ENCODE measurements at regions not wholly inside any gene's neighbourhood (a gene's known extent, or its start where the extent isn't known, plus 50 kb on each side); places are given as distances from the start of the nearest gene placed in this dataset.

- DNase-seq: no peak
- intact Hi-C loops (cut with DNase I): no loop called here
- no peak for ATAC-seq (ENCODE audit: low FRiP score)
- no peaks in the 10 kb centered on the region for H3K36me3 ChIP-seq (ENCODE audit: control insufficient read depth in 1 of 2, insufficient read depth in 2 of 2, low read length in 1 of 2)
- H3K4me1 ChIP-seq (ENCODE audit: control insufficient read depth in 1 of 2, insufficient read depth in 2 of 2, low read length in 2 of 2): no peaks in the 10 kb centered on the region
- H3K27me3 ChIP-seq (ENCODE audit: control insufficient read depth in 1 of 2, insufficient read depth in 2 of 2, low read length in 1 of 2): no peaks in the 10 kb centered on the region
- H3K9me3 ChIP-seq (ENCODE audit: control insufficient read depth, low read length): no peaks in the 10 kb centered on the region
- 93 to 94% methylated on average over 2 of the region's 2 CpGs for WGBS, 2 donors
- H3K27ac ChIP-seq (ENCODE audit: low read depth in 1 of 2, low read length in 2 of 2): no peak overlapping the region
- no peak overlapping the region for H3K4me3 ChIP-seq (ENCODE audit: low read length in 2 of 2)
Observed at GRCh38 chr13:104799152-104799551, 1732.9 kb upstream of the SLC10A2 start.

- WGBS, 2 donors: 22 to 24% methylated on average over 1 of the region's 1 CpG
- Histone ChIP-seq H3K27ac (ENCODE audit: low read depth in 1 of 2, low read length in 2 of 2) (no peak overlapping the region), H3K27me3 (ENCODE audit: control insufficient read depth in 1 of 2, insufficient read depth in 2 of 2, low read length in 1 of 2) (no peaks in the 10 kb centered on the region), H3K4me1 (ENCODE audit: control insufficient read depth in 1 of 2, insufficient read depth in 2 of 2, low read length in 2 of 2) (no peaks in the 10 kb centered on the region), H3K36me3 (ENCODE audit: control insufficient read depth in 1 of 2, insufficient read depth in 2 of 2, low read length in 1 of 2) (no peaks in the 10 kb centered on the region), H3K4me3 (ENCODE audit: low read length in 2 of 2) (no peak overlapping the region), H3K9me3 (ENCODE audit: control insufficient read depth, low read length) (no peaks in the 10 kb centered on the region)
- intact Hi-C loops (cut with DNase I): no loop called here
- ATAC-seq (ENCODE audit: low FRiP score) (no peak), DNase-seq (no peak)
Observed at GRCh38 chr13:104798486-104798885, 1732.3 kb upstream of the SLC10A2 start.

GRCh38 chr13:104796581-104796980 is 1730.4 kb upstream of the SLC10A2 start:
- no peak for DNase-seq
- Histone ChIP-seq H3K36me3 (ENCODE audit: control insufficient read depth in 1 of 2, insufficient read depth in 2 of 2, low read length in 1 of 2) (no peaks in the 10 kb centered on the region), H3K27ac (ENCODE audit: low read depth in 1 of 2, low read length in 2 of 2) (no peak overlapping the region), H3K4me3 (ENCODE audit: low read length in 2 of 2) (no peak overlapping the region), H3K4me1 (ENCODE audit: control insufficient read depth in 1 of 2, insufficient read depth in 2 of 2, low read length in 2 of 2) (no peaks in the 10 kb centered on the region), H3K9me3 (ENCODE audit: control insufficient read depth, low read length) (no peaks in the 10 kb centered on the region), H3K27me3 (ENCODE audit: control insufficient read depth in 1 of 2, insufficient read depth in 2 of 2, low read length in 1 of 2) (no peaks in the 10 kb centered on the region)
- WGBS, 2 donors: 76 to 82% methylated on average over 2 of the region's 2 CpGs
- intact Hi-C loops (cut with DNase I): no loop called here
- no peak for ATAC-seq (ENCODE audit: low FRiP score)

GRCh38 chr13:104785952-104786351 is 1719.7 kb upstream of the SLC10A2 start:
- intact Hi-C loops (cut with DNase I): no loop called here
- Histone ChIP-seq H3K9me3 (ENCODE audit: control insufficient read depth, low read length) (no peaks in the 10 kb centered on the region), H3K4me3 (ENCODE audit: low read length in 2 of 2) (no peak overlapping the region), H3K27me3 (ENCODE audit: control insufficient read depth in 1 of 2, insufficient read depth in 2 of 2, low read length in 1 of 2) (no peaks in the 10 kb centered on the region), H3K36me3 (ENCODE audit: control insufficient read depth in 1 of 2, insufficient read depth in 2 of 2, low read length in 1 of 2) (no peaks in the 10 kb centered on the region), H3K4me1 (ENCODE audit: control insufficient read depth in 1 of 2, insufficient read depth in 2 of 2, low read length in 2 of 2) (no peaks in the 10 kb centered on the region), H3K27ac (ENCODE audit: low read depth in 1 of 2, low read length in 2 of 2) (no peak overlapping the region)
- 49 to 59% methylated on average over 5 of the region's 5 CpGs for WGBS, 2 donors
- DNase-seq (no peak), ATAC-seq (ENCODE audit: low FRiP score) (no peak)

- ATAC-seq (ENCODE audit: low FRiP score) (no peak), DNase-seq (no peak)
- Histone ChIP-seq H3K9me3 (ENCODE audit: control insufficient read depth, low read length) (no peaks in the 10 kb centered on the region), H3K27me3 (ENCODE audit: control insufficient read depth in 1 of 2, insufficient read depth in 2 of 2, low read length in 1 of 2) (no peaks in the 10 kb centered on the region), H3K4me3 (ENCODE audit: low read length in 2 of 2) (no peak overlapping the region), H3K4me1 (ENCODE audit: control insufficient read depth in 1 of 2, insufficient read depth in 2 of 2, low read length in 2 of 2) (no peaks in the 10 kb centered on the region), H3K27ac (ENCODE audit: low read depth in 1 of 2, low read length in 2 of 2) (no peak overlapping the region), H3K36me3 (ENCODE audit: control insufficient read depth in 1 of 2, insufficient read depth in 2 of 2, low read length in 1 of 2) (no peaks in the 10 kb centered on the region)
- intact Hi-C loops (cut with DNase I): no loop called here
Observed at GRCh38 chr13:104784891-104785290, 1718.7 kb upstream of the SLC10A2 start.

GRCh38 chr13:104782741-104783140 is 1716.5 kb upstream of the SLC10A2 start:
- ATAC-seq (ENCODE audit: low FRiP score) (no peak), DNase-seq (no peak)
- Histone ChIP-seq H3K4me1 (ENCODE audit: control insufficient read depth in 1 of 2, insufficient read depth in 2 of 2, low read length in 2 of 2) (no peaks in the 10 kb centered on the region), H3K4me3 (ENCODE audit: low read length in 2 of 2) (no peak overlapping the region), H3K36me3 (ENCODE audit: control insufficient read depth in 1 of 2, insufficient read depth in 2 of 2, low read length in 1 of 2) (no peaks in the 10 kb centered on the region), H3K27ac (ENCODE audit: low read depth in 1 of 2, low read length in 2 of 2) (no peak overlapping the region), H3K9me3 (ENCODE audit: control insufficient read depth, low read length) (no peaks in the 10 kb centered on the region), H3K27me3 (ENCODE audit: control insufficient read depth in 1 of 2, insufficient read depth in 2 of 2, low read length in 1 of 2) (no peaks in the 10 kb centered on the region)
- intact Hi-C loops (cut with DNase I): no loop called here
- 61% methylated on average over 2 of the region's 2 CpGs for WGBS, 2 donors

- no peaks in the 10 kb centered on the region for H3K36me3 ChIP-seq (ENCODE audit: control insufficient read depth in 1 of 2, insufficient read depth in 2 of 2, low read length in 1 of 2)
- intact Hi-C loops (cut with DNase I): loop anchor here in 1 of 2 donors (5.0 kb wide), 1 partner anchor 1753 kb away; no protein-coding TSS in a partner anchor
Observed at GRCh38 chr13:104779311-104779993, 1713.2 kb upstream of the SLC10A2 start.

GRCh38 chr13:104773775-104774174 is 1707.6 kb upstream of the SLC10A2 start:
- H3K27me3 ChIP-seq (ENCODE audit: control insufficient read depth in 1 of 2, insufficient read depth in 2 of 2, low read length in 1 of 2): no peaks in the 10 kb centered on the region
- no peak overlapping the region for H3K27ac ChIP-seq (ENCODE audit: low read depth in 1 of 2, low read length in 2 of 2)
- H3K36me3 ChIP-seq (ENCODE audit: control insufficient read depth in 1 of 2, insufficient read depth in 2 of 2, low read length in 1 of 2): no peaks in the 10 kb centered on the region
- ATAC-seq (ENCODE audit: low FRiP score) (no peak), DNase-seq (no peak)
- intact Hi-C loops (cut with DNase I): no loop called here
- H3K9me3 ChIP-seq (ENCODE audit: control insufficient read depth, low read length): peaks cover 2% of the 10 kb centered on the region
- H3K4me1 ChIP-seq (ENCODE audit: control insufficient read depth in 1 of 2, insufficient read depth in 2 of 2, low read length in 2 of 2): no peaks in the 10 kb centered on the region
- H3K4me3 ChIP-seq (ENCODE audit: low read length in 2 of 2): no peak overlapping the region
- WGBS, 2 donors: 50 to 56% methylated on average over 2 of the region's 2 CpGs

More at GRCh38 chr13:104779311-104779993, 1713.2 kb upstream of the SLC10A2 start:
- ATAC-seq (ENCODE audit: low FRiP score) (no peak), DNase-seq (no peak)
- Histone ChIP-seq H3K9me3 (ENCODE audit: control insufficient read depth, low read length) (no peaks in the 10 kb centered on the region), H3K4me3 (ENCODE audit: low read length in 2 of 2) (no peak overlapping the region), H3K27ac (ENCODE audit: low read depth in 1 of 2, low read length in 2 of 2) (no peak overlapping the region), H3K4me1 (ENCODE audit: control insufficient read depth in 1 of 2, insufficient read depth in 2 of 2, low read length in 2 of 2) (no peaks in the 10 kb centered on the region), H3K27me3 (ENCODE audit: control insufficient read depth in 1 of 2, insufficient read depth in 2 of 2, low read length in 1 of 2) (no peaks in the 10 kb centered on the region)
- WGBS, 2 donors: 67 to 70% methylated on average over 4 of the region's 4 CpGs

- Histone ChIP-seq H3K4me3 (ENCODE audit: low read length in 2 of 2) (no peak overlapping the region), H3K36me3 (ENCODE audit: control insufficient read depth in 1 of 2, insufficient read depth in 2 of 2, low read length in 1 of 2) (no peaks in the 10 kb centered on the region), H3K27ac (ENCODE audit: low read depth in 1 of 2, low read length in 2 of 2) (no peak overlapping the region), H3K9me3 (ENCODE audit: control insufficient read depth, low read length) (peaks cover 2% of the 10 kb centered on the region), H3K4me1 (ENCODE audit: control insufficient read depth in 1 of 2, insufficient read depth in 2 of 2, low read length in 2 of 2) (no peaks in the 10 kb centered on the region), H3K27me3 (ENCODE audit: control insufficient read depth in 1 of 2, insufficient read depth in 2 of 2, low read length in 1 of 2) (no peaks in the 10 kb centered on the region)
- 95% methylated on average over 4 of the region's 4 CpGs for WGBS, 2 donors
- no peak for DNase-seq
- intact Hi-C loops (cut with DNase I): no loop called here
- ATAC-seq (ENCODE audit: low FRiP score): no peak
Observed at GRCh38 chr13:104769545-104769944, 1703.3 kb upstream of the SLC10A2 start.

All from aorta (tissue), 5 donors.